A673 (cell line): ENCODE measurements at regions not wholly inside any gene's neighbourhood (a gene's known extent, or its start where the extent isn't known, plus 50 kb on each side); places are given as distances from the start of the nearest gene placed in this dataset.

ENCODE experiments used
- BruUV-seq: library from RNA; stranded (reverse); fragments of 400-500 nt; replicated peaks from 2 replicates; lab custom pipeline; 2021; lab: Mats Ljungman, UMichigan
- CTCF ChIA-PET: fragments of 300-600 bp; sonication (Branson Sonifier 250); formaldehyde crosslinking; loops from one replicate; lab custom pipeline; 2022; ENCODE audit warnings: antibody characterized with exemption; lab: Charles Lee
- POLR2A ChIA-PET: fragments of 300-600 bp; sonication (Branson Sonifier 250); formaldehyde crosslinking; loops from one replicate; lab custom pipeline; 2022; ENCODE audit warnings: antibody characterized with exemption; ENCODE audit not compliant: low non-redundant PET; lab: Charles Lee
- DNase-seq: peaks from one replicate; pipeline ENCODE4 v3.0.0-alpha.2; 2015; ENCODE audit warnings: low spot score
- H3K27ac ChIP-seq: fragments of 200-600 bp; sonication (generic); 2 replicates; pipeline ENCODE4 v1.5.1; 2016; ENCODE audit warnings: mixed run types, low read depth, mild to moderate bottlenecking, mixed read lengths, antibody characterized with exemption, low read length; ENCODE audit not compliant: poor library complexity, severe bottlenecking
- H3K27me3 ChIP-seq: fragments of 200-600 bp; sonication (generic); replicated peaks from 2 replicates; pipeline ENCODE4 v1.6.1; 2017; ENCODE audit warnings: mixed run types, low read depth, mild to moderate bottlenecking, mixed read lengths, antibody characterized with exemption, low read length; ENCODE audit not compliant: insufficient read depth, poor library complexity
- H3K36me3 ChIP-seq: fragments of 200-600 bp; sonication (generic); 2 replicates; pipeline ENCODE4 v1.6.1; 2016; ENCODE audit warnings: mixed run types, mild to moderate bottlenecking, mixed read lengths, antibody characterized with exemption, low read length; ENCODE audit not compliant: insufficient read depth, poor library complexity, severe bottlenecking
- H3K4me1 ChIP-seq: fragments of 200-600 bp; sonication (generic); 2 replicates; pipeline ENCODE4 v1.6.1; 2017; ENCODE audit warnings: mixed run types, mild to moderate bottlenecking, mixed read lengths, antibody characterized with exemption, low read length; ENCODE audit not compliant: insufficient read depth, poor library complexity, severe bottlenecking
- H3K4me3 ChIP-seq: fragments of 200-600 bp; sonication (generic); 2 replicates; pipeline ENCODE4 v1.5.1; 2016; ENCODE audit warnings: low read depth, mixed run types, mild to moderate bottlenecking, mixed read lengths, low read length; ENCODE audit not compliant: poor library complexity, severe bottlenecking
- H3K9me3 ChIP-seq: fragments of 200-600 bp; sonication (generic); 2 replicates; pipeline ENCODE4 v1.6.1; 2016; ENCODE audit warnings: mixed run types, low read depth, mild to moderate bottlenecking, mixed read lengths, antibody characterized with exemption, low read length; ENCODE audit not compliant: poor library complexity, severe bottlenecking
- CTCF ChIP-seq: fragments of 300-800, 200-600 bp; sonication (generic); conservative IDR thresholded peaks from 2 replicates; pipeline ENCODE4 v1.5.1; 2017; ENCODE audit warnings: low read depth, mild to moderate bottlenecking, antibody characterized with exemption, low read length, moderate library complexity, mixed read lengths
- EZH2 ChIP-seq: fragments of 200-600 bp; sonication (generic); IDR thresholded peaks from 2 replicates; pipeline ENCODE4 v1.6.1; 2017; ENCODE audit warnings: borderline replicate concordance, low read depth, mild to moderate bottlenecking, mixed read lengths, antibody characterized with exemption, low read length; ENCODE audit not compliant: poor library complexity, severe bottlenecking
- intact Hi-C: fragments of 100-400 bp; cut with micrococcal nuclease; formaldehyde crosslinking; loops from one replicate; pipeline ENCODE4 v1.10.0; 2022; ENCODE audit not compliant: unreplicated experiment

GRCh38 chr3:44023961-44024593, 217.6 kb upstream of the TOPAZ1 start:
- no TSS peak for BruUV-seq
- ChIA-PET POLR2A (no interaction called here), CTCF (no interaction called here)
- no peak overlapping the region for H3K27ac ChIP-seq
- no peak for DNase-seq
- H3K36me3 ChIP-seq: no peaks in the 10 kb centered on the region
- H3K9me3 ChIP-seq: no peaks in the 10 kb centered on the region
- TF ChIP-seq EZH2: no peak
- no peak for TF ChIP-seq CTCF
- H3K4me1 ChIP-seq: no peaks in the 10 kb centered on the region
- H3K27me3 ChIP-seq: no peaks in the 10 kb centered on the region
- intact Hi-C loops: no loop called here
- H3K4me3 ChIP-seq: no peak overlapping the region

- CTCF ChIA-PET: no interaction called here
- H3K36me3 ChIP-seq: no peaks in the 10 kb centered on the region
- no peak overlapping the region for H3K27ac ChIP-seq
- BruUV-seq: no TSS peak
- H3K4me3 ChIP-seq: no peak overlapping the region
- H3K9me3 ChIP-seq: no peaks in the 10 kb centered on the region
- POLR2A ChIA-PET: no interaction called here
- TF ChIP-seq EZH2: no peak
- no peak for TF ChIP-seq CTCF
- no peaks in the 10 kb centered on the region for H3K27me3 ChIP-seq
- no peak for DNase-seq
- intact Hi-C loops: no loop called here
- no peaks in the 10 kb centered on the region for H3K4me1 ChIP-seq
Measured at GRCh38 chr3:44026220-44026865, 215.3 kb upstream of the TOPAZ1 start.

- no peak for DNase-seq
- H3K36me3 ChIP-seq: no peaks in the 10 kb centered on the region
- H3K9me3 ChIP-seq: no peaks in the 10 kb centered on the region
- ChIA-PET POLR2A (no interaction called here), CTCF (no interaction called here)
- intact Hi-C loops: no loop called here
- H3K4me1 ChIP-seq: no peaks in the 10 kb centered on the region
- TF ChIP-seq EZH2 (no peak), CTCF (no peak)
- H3K27ac ChIP-seq: no peak overlapping the region
- H3K27me3 ChIP-seq: no peaks in the 10 kb centered on the region
- H3K4me3 ChIP-seq: no peak overlapping the region
- no TSS peak for BruUV-seq
Measured at GRCh38 chr3:44029100-44029499, 212.6 kb upstream of the TOPAZ1 start.
